GM23248 (cell line): ENCODE measurements at regions not wholly inside any gene's neighbourhood (a gene's known extent, or its start where the extent isn't known, plus 50 kb on each side); places are given as distances from the start of the nearest gene placed in this dataset.

Experiments used
- DNase-seq: peaks from one replicate; pipeline ENCODE4 v3.0.0-alpha.2; 2015
- H2AFZ ChIP-seq: fragments of 200-600 bp; sonication (generic); 2 replicates; pipeline ENCODE4 v1.6.1; 2016; ENCODE audit warnings: antibody characterized with exemption
- H3F3A ChIP-seq: fragments of 200-600 bp; sonication (generic); 2 replicates; pipeline ENCODE4 v1.6.1; 2016; ENCODE audit warnings: mild to moderate bottlenecking, antibody characterized with exemption, mixed run types; ENCODE audit not compliant: insufficient read depth
- H3K27ac ChIP-seq: fragments of 200-600 bp; sonication (generic); 2 replicates; pipeline ENCODE4 v1.5.1; 2016; ENCODE audit warnings: mild to moderate bottlenecking
- H3K27me3 ChIP-seq: fragments of 200-600 bp; sonication (generic); replicated peaks from 2 replicates; pipeline ENCODE4 v1.6.1; 2016; ENCODE audit warnings: mild to moderate bottlenecking; ENCODE audit not compliant: insufficient read depth
- H3K36me3 ChIP-seq: fragments of 200-600 bp; sonication (generic); 2 replicates; pipeline ENCODE4 v1.6.1; 2016; ENCODE audit warnings: low read depth, mild to moderate bottlenecking
- H3K4me1 ChIP-seq: fragments of 200-600 bp; sonication (generic); 2 replicates; pipeline ENCODE4 v1.6.1; 2016; ENCODE audit warnings: mild to moderate bottlenecking; ENCODE audit not compliant: insufficient read depth
- H3K4me2 ChIP-seq: fragments of 200-600 bp; sonication (generic); one replicate; pipeline ENCODE4 v1.6.1; 2016; ENCODE audit warnings: mild to moderate bottlenecking; ENCODE audit not compliant: unreplicated experiment
- H3K4me3 ChIP-seq: fragments of 200-600 bp; sonication (generic); 2 replicates; pipeline ENCODE4 v1.5.1; 2016; ENCODE audit warnings: mild to moderate bottlenecking
- H3K79me2 ChIP-seq: fragments of 200-600 bp; sonication (generic); 2 replicates; pipeline ENCODE4 v1.6.1; 2016; ENCODE audit warnings: mild to moderate bottlenecking; ENCODE audit not compliant: insufficient read depth
- H3K9ac ChIP-seq: fragments of 200-600 bp; sonication (generic); 2 replicates; pipeline ENCODE4 v1.6.1; 2016; ENCODE audit warnings: mild to moderate bottlenecking
- H3K9me2 ChIP-seq: fragments of 200-600 bp; sonication (generic); 2 replicates; pipeline ENCODE4 v1.6.1; 2016; ENCODE audit warnings: mixed run types, mild to moderate bottlenecking, moderate library complexity; ENCODE audit not compliant: insufficient read depth
- H3K9me3 ChIP-seq: fragments of 200-600 bp; sonication (generic); one replicate; pipeline ENCODE4 v1.6.1; 2017; ENCODE audit warnings: low read depth
- H4K20me1 ChIP-seq: fragments of 200-600 bp; sonication (generic); 2 replicates; pipeline ENCODE4 v1.6.0; 2016; ENCODE audit not compliant: insufficient read depth
- EZH2 ChIP-seq: fragments of 200-600 bp; sonication (generic); IDR thresholded peaks from 2 replicates; pipeline ENCODE4 v1.6.1; 2018; ENCODE audit warnings: antibody characterized with exemption, mild to moderate bottlenecking; ENCODE audit not compliant: insufficient read depth, poor library complexity, severe bottlenecking
- EZH2phosphoT487 ChIP-seq: fragments of 200-600 bp; sonication (generic); IDR thresholded peaks from 2 replicates; pipeline ENCODE4 v1.6.1; 2018; ENCODE audit warnings: antibody characterized with exemption, moderate library complexity, mild to moderate bottlenecking, low read depth; ENCODE audit not compliant: insufficient read depth
- WGBS, 2 experiments: methylation state at CpG; one replicate each; pipeline ENCODE4 v1.1.6; 2015 to 2017; ENCODE audit warnings: low lambda C conversion rate in 2 of 2, low coverage in 1 of 2; ENCODE audit errors: missing lambda C conversion rate in 2 of 2; 5-methylcytosine and 5-hydroxymethylcytosine counted together
- in situ Hi-C: fragments of 300-500 bp; cut with MboI; formaldehyde crosslinking; loops from 2 replicates; pipeline ENCODE4 v1.15.0; 2020

- no peak overlapping the region for H2AFZ ChIP-seq
- in situ Hi-C loops: no loop called here
Observed at GRCh38 chr6:90759664-90760063, 172.8 kb upstream of the MAP3K7 start.

GRCh38 chr6:90758741-90759140, 171.9 kb upstream of the MAP3K7 start:
- Histone ChIP-seq H3K4me3 (no peak overlapping the region), H3K27ac (no peak overlapping the region), H3K9ac (no peak overlapping the region), H3K9me2 (no peaks in the 10 kb centered on the region), H3K4me2 (no peak overlapping the region), H3K36me3 (no peaks in the 10 kb centered on the region), H3F3A (no peaks in the 10 kb centered on the region), H3K9me3 (no peaks in the 10 kb centered on the region), H4K20me1 (no peaks in the 10 kb centered on the region), H3K79me2 (no peaks in the 10 kb centered on the region), H3K27me3 (no peaks in the 10 kb centered on the region), H2AFZ (no peak overlapping the region), H3K4me1 (no peaks in the 10 kb centered on the region)
- in situ Hi-C loops: no loop called here
- 23 to 42% methylated on average over 3 of the region's 3 CpGs for WGBS, 2 experiments
- DNase-seq: no peak
- no peak for TF ChIP-seq EZH2phosphoT487
- TF ChIP-seq EZH2: no peak

More at GRCh38 chr6:90759664-90760063, 172.8 kb upstream of the MAP3K7 start:
- no peaks in the 10 kb centered on the region for H3K4me1 ChIP-seq
- H3K36me3 ChIP-seq: no peaks in the 10 kb centered on the region
- no peak for TF ChIP-seq EZH2phosphoT487
- no peak for TF ChIP-seq EZH2
- DNase-seq: no peak
- H3K4me3 ChIP-seq: no peak overlapping the region
- H3K27ac ChIP-seq: no peak overlapping the region
- no peaks in the 10 kb centered on the region for H3K9me2 ChIP-seq
- WGBS, 2 experiments: 8 to 12% methylated on average over 3 of the region's 3 CpGs
- no peaks in the 10 kb centered on the region for H3F3A ChIP-seq
- no peaks in the 10 kb centered on the region for H4K20me1 ChIP-seq
- no peaks in the 10 kb centered on the region for H3K27me3 ChIP-seq
- H3K79me2 ChIP-seq: no peaks in the 10 kb centered on the region
- H3K9me3 ChIP-seq: no peaks in the 10 kb centered on the region
- no peak overlapping the region for H3K9ac ChIP-seq
- no peak overlapping the region for H3K4me2 ChIP-seq

- in situ Hi-C loops: no loop called here
- no peaks in the 10 kb centered on the region for H3K27me3 ChIP-seq
- no peaks in the 10 kb centered on the region for H3K9me3 ChIP-seq
- H3K4me2 ChIP-seq: no peak overlapping the region
- no peaks in the 10 kb centered on the region for H3K9me2 ChIP-seq
- H3K79me2 ChIP-seq: no peaks in the 10 kb centered on the region
- no peak overlapping the region for H2AFZ ChIP-seq
- H3K4me1 ChIP-seq: no peaks in the 10 kb centered on the region
- no peak overlapping the region for H3K27ac ChIP-seq
- H3K4me3 ChIP-seq: no peak overlapping the region
- no peaks in the 10 kb centered on the region for H4K20me1 ChIP-seq
- TF ChIP-seq EZH2 (no peak), EZH2phosphoT487 (no peak)
- H3F3A ChIP-seq: no peaks in the 10 kb centered on the region
- H3K9ac ChIP-seq: no peak overlapping the region
- 38 to 45% methylated on average over 8 of the region's 8 CpGs for WGBS, 2 experiments
- no peak for DNase-seq
- H3K36me3 ChIP-seq: no peaks in the 10 kb centered on the region
Observed at GRCh38 chr6:90753820-90754643, 167.2 kb upstream of the MAP3K7 start.

GRCh38 chr6:90739802-90740201, 152.9 kb upstream of the MAP3K7 start:
- H3K9me3 ChIP-seq: no peaks in the 10 kb centered on the region
- WGBS, 2 experiments: 8 to 19% methylated on average over 4 of the region's 4 CpGs
- H4K20me1 ChIP-seq: no peaks in the 10 kb centered on the region
- H3K27me3 ChIP-seq: no peaks in the 10 kb centered on the region
- no peaks in the 10 kb centered on the region for H3K9me2 ChIP-seq
- H2AFZ ChIP-seq: no peak overlapping the region
- in situ Hi-C loops: no loop called here
- no peaks in the 10 kb centered on the region for H3K79me2 ChIP-seq
- H3K36me3 ChIP-seq: no peaks in the 10 kb centered on the region
- H3K27ac ChIP-seq: no peak overlapping the region
- TF ChIP-seq EZH2: no peak
- no peak for TF ChIP-seq EZH2phosphoT487
- DNase-seq: no peak
- H3K4me3 ChIP-seq: no peak overlapping the region
- no peaks in the 10 kb centered on the region for H3K4me1 ChIP-seq
- H3K4me2 ChIP-seq: no peak overlapping the region
- H3K9ac ChIP-seq: no peak overlapping the region
- no peaks in the 10 kb centered on the region for H3F3A ChIP-seq
